Ovary (tissue), 7 donors: ENCODE measurements at regions not wholly inside any gene's neighbourhood (a gene's known extent, or its start where the extent isn't known, plus 50 kb on each side); places are given as distances from the start of the nearest gene placed in this dataset.

Source experiments
- DNase-seq, 5 donors: peaks; one replicate each; pipeline ENCODE4 v3.0.0-alpha.2; 2019 to 2020
- H3K27ac ChIP-seq, 2 donors: fragments of 200-600 bp; one replicate each; pipeline versions ENCODE4 v1.5.1 to v1.8.0; 2019 to 2022
- H3K27me3 ChIP-seq: fragments of 200-600 bp; one replicate; pipeline ENCODE4 v1.8.0; 2022
- H3K36me3 ChIP-seq: fragments of 200-600 bp; sonication (generic); one replicate; pipeline ENCODE4 v1.5.1; 2019
- H3K4me1 ChIP-seq: one replicate; pipeline ENCODE4 v1.8.1; 2013; ENCODE audit warnings: mild to moderate bottlenecking, moderate library complexity; ENCODE audit not compliant: insufficient read depth
- H3K4me3 ChIP-seq: fragments of 200-600 bp; sonication (generic); one replicate; pipeline ENCODE4 v1.5.1; 2017
- H3K9me3 ChIP-seq, 2 donors: fragments of 200-600 bp in 1 of 2; sonication (generic) in 1 of 2; one replicate each; pipeline versions ENCODE4 v1.5.1 to v1.8.1; 2013 to 2019; ENCODE audit warnings: mild to moderate bottlenecking in 1 of 2, moderate library complexity in 1 of 2
- EP300 ChIP-seq: sonication (generic); formaldehyde crosslinking; IDR thresholded peaks from one replicate; pipeline ENCODE4 v1.6.1; 2017; ENCODE audit warnings: antibody characterized with exemption
- POLR2A ChIP-seq: fragments of 450-650 bp; IDR thresholded peaks from one replicate; pipeline ENCODE4 v1.6.1; 2017; ENCODE audit warnings: antibody characterized with exemption, mild to moderate bottlenecking, moderate library complexity
- WGBS, 3 donors: extraction: QIAGEN DNeasy Blood & Tissue Kit in 1 of 3; methylation state at CpG; one replicate each; pipeline versions ENCODE4 v1.1.5 to v1.1.7; 2013 to 2017; 5-methylcytosine and 5-hydroxymethylcytosine counted together
- intact Hi-C, 4 donors: fragments of 100-400 bp; cut with DNase I; formaldehyde crosslinking; loops; one replicate each; pipeline versions ENCODE4 v1.11.0 to v1.15.1; 2022 to 2023
- TF ChIP-seq, protein P1 (sequence below), 3 donors: fragments of 450-650 bp in 2 of 3; fragments of 200-600 bp in 1 of 3; IDR thresholded peaks; one replicate each; pipeline versions ENCODE4 v1.5.1 to v1.8.0; 2016 to 2022; ENCODE audit warnings: antibody characterized with exemption in 3 of 3, mild to moderate bottlenecking in 1 of 3
- donor health status: DM: no; HTN: no; CAD: no; lungs with moderate emphysema.
- donor health status: DM: no; HTN: no; CAD: no.
- donor health status: Bipolar disorder and iron deficiency.
- donor health status: DM: no; HTN: no; CAD: no.
- donor health status: DM: yes; HTN: yes; CAD: no.

DNA sequence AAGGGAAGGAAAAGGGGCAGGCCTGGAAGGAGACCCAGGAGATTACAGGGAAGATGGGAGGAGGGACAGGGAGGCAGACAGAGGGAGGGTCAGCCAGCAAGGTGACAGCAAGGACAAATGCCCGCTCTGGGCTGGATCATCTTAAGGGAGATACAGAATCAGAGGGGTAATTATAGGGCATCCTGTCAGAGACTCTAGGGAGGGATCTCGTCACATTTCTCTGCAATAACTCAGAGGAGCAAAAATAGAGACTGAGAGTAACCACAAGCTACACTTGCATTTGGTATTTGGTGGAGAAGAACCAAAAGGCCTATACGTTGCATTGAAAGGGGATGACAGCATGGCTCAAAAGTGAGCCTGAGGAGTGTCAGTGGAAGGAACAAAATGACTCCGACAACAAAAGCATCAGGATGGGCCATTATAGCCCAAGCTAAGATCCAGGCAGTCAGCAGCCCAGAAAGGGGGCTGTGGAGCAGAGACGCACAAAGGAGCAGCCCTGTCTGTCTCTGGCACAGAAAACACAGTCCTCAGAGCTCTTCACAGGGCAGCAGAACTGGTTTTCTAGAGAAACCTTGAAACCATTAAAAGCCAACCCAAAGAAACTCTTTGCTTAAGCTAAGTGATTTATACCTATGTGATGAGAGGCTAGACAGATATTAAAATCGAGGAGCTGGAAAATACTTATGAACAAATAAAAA, 430.2 kb upstream of the VSTM2A start:
- intact Hi-C loops = no loop called here

DNA sequence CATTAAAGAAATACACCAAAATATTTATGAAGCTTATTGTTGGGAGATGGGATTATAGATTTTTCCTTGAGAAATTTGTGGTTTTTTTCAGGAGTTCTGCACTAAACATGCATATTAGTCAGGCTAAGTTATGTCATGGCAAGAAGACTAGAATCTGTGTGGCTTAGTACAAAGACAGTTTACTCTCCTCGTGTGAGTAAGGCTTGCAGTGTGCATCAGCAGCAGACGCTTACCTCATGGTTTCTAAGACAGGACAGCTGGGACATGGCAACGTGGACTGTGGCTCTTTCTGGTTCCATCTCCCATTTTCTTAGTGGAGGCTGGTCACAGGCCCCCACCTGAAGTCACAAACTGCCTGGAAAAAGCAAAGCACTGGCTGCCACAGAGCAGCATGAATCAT, 429.6 kb upstream of the VSTM2A start:
- intact Hi-C loops = no loop called here

More for the DNA sequence above, 430.2 kb upstream of the VSTM2A start:
- DNase-seq = no peak
- WGBS, 3 donors = 51 to 58% (median 51%) methylated on average over 6 of the region's 6 CpGs
- no peaks in the 10 kb centered on the region for H3K9me3 ChIP-seq
- H3K4me3 ChIP-seq = no peak overlapping the region
- no peaks in the 10 kb centered on the region for H3K27me3 ChIP-seq
- TF ChIP-seq, protein P1, sequence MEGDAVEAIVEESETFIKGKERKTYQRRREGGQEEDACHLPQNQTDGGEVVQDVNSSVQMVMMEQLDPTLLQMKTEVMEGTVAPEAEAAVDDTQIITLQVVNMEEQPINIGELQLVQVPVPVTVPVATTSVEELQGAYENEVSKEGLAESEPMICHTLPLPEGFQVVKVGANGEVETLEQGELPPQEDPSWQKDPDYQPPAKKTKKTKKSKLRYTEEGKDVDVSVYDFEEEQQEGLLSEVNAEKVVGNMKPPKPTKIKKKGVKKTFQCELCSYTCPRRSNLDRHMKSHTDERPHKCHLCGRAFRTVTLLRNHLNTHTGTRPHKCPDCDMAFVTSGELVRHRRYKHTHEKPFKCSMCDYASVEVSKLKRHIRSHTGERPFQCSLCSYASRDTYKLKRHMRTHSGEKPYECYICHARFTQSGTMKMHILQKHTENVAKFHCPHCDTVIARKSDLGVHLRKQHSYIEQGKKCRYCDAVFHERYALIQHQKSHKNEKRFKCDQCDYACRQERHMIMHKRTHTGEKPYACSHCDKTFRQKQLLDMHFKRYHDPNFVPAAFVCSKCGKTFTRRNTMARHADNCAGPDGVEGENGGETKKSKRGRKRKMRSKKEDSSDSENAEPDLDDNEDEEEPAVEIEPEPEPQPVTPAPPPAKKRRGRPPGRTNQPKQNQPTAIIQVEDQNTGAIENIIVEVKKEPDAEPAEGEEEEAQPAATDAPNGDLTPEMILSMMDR (IDR thresholded peaks at IDR 0.05) = no peak
- TF ChIP-seq EP300 (no peak), POLR2A (no peak)
- H3K36me3 ChIP-seq = no peaks in the 10 kb centered on the region
- no peak overlapping the region for H3K27ac ChIP-seq
- H3K4me1 ChIP-seq = no peaks in the 10 kb centered on the region

DNA sequence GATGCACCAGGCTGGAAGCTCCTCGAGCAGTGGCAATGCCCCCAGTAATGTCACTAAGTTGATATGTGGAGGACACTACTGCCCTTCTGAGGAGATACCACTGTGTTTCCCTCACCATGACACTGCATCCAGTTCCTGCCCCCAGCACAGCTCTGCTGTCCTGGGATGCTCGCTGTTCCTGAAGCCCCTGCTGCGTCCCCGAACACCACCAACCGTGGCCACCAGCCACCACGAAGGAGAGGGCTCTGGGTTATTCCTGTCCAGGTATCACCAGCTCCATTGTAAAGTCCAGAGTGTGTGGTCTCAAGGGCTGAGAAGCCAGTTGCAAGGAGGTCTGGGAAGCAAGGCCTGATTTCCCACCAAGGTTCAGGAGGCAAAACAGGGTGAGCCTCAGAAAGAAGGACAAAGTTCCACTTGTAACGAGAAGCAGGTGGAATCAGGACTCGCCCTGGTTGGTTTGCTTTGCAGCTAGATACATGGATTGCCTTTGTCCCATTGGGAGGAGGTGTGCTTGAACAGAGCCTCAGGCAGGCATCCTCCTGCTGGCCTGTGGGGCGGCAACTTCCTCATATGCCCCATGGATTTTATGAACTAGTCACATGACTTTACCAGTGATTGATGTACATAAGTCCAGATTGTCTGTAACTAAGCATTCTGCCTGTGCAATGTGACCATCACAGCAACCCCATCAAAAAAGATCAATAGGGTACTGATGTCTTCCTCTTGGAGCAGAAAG, 427.0 kb upstream of the VSTM2A start:
- no peak for TF ChIP-seq EP300
- 82 to 93% (median 88%) methylated on average over 9 of the region's 9 CpGs for WGBS, 3 donors

More for the DNA sequence above, 429.6 kb upstream of the VSTM2A start:
- Histone ChIP-seq H3K27ac (no peak overlapping the region), H3K36me3 (no peaks in the 10 kb centered on the region), H3K27me3 (no peaks in the 10 kb centered on the region), H3K4me1 (no peaks in the 10 kb centered on the region), H3K4me3 (no peak overlapping the region), H3K9me3 (no peaks in the 10 kb centered on the region)
- DNase-seq = no peak
- 21 to 34% (median 25%) methylated on average over 3 of the region's 3 CpGs for WGBS, 3 donors
- no peak for TF ChIP-seq POLR2A
- no peak for TF ChIP-seq EP300
- TF ChIP-seq, protein P1 (IDR thresholded peaks at IDR 0.05) = no peak

DNA sequence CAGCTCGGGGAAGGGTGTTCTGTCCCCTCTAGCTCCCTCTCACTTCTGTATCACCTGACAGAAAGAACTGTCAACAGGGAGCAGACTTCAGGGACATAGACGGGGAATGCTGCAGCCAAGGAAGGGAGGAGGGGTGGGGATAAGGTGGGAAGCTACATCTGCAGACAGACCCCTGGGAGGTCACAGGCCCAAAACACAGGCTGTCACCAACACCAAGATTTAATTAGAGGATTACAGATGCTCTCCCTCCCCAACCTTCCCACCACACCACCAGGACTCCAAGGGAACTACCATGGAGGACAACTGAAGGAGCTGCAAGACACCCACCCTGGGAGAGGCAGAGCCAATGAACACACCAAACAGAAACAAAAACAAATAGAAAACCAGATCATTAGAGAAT, 425.2 kb upstream of the VSTM2A start:
- intact Hi-C loops = no loop called here
- Histone ChIP-seq H3K36me3 (no peaks in the 10 kb centered on the region), H3K9me3 (no peaks in the 10 kb centered on the region), H3K4me1 (no peaks in the 10 kb centered on the region), H3K4me3 (no peak overlapping the region), H3K27ac (no peak overlapping the region), H3K27me3 (no peaks in the 10 kb centered on the region)
- no peak for DNase-seq
- WGBS, 3 donors = 41 to 59% (median 43%) methylated on average over 2 of the region's 2 CpGs
- TF ChIP-seq, protein P1 (IDR thresholded peaks at IDR 0.05) = no peak
- TF ChIP-seq POLR2A (no peak), EP300 (no peak)

More for the DNA sequence above, 427.0 kb upstream of the VSTM2A start:
- intact Hi-C loops = no loop called here
- H3K27ac ChIP-seq = no peak overlapping the region
- H3K4me1 ChIP-seq = no peaks in the 10 kb centered on the region
- H3K36me3 ChIP-seq = no peaks in the 10 kb centered on the region
- H3K27me3 ChIP-seq = no peaks in the 10 kb centered on the region
- no peak for DNase-seq
- no peaks in the 10 kb centered on the region for H3K9me3 ChIP-seq
- no peak overlapping the region for H3K4me3 ChIP-seq

DNA sequence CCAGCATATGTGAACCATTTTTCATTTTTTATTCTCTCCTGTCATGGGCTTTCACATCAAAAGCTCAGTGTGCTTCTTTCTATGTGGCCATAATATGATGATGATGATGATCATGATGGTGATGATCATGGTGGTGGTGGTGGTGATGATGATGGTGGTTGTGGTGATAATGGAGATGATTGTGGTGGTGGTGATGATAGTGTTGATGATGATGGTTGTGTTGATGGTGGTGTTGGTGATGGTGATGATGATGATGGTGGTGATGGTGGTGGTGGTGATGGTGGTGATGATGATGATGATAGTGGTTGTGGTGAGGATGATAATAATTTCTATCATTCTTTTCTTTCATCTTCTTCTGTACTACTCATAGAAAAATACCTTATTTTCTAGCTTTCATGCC, 413.1 kb upstream of the VSTM2A start:
- H3K4me3 ChIP-seq = no peak overlapping the region
- H3K27me3 ChIP-seq = no peaks in the 10 kb centered on the region
- TF ChIP-seq POLR2A (no peak), EP300 (no peak)
- TF ChIP-seq, protein P1 (IDR thresholded peaks at IDR 0.05) = no peak
- H3K4me1 ChIP-seq = no peaks in the 10 kb centered on the region
- no peak for DNase-seq
- no peaks in the 10 kb centered on the region for H3K36me3 ChIP-seq
- H3K9me3 ChIP-seq = no peaks in the 10 kb centered on the region
- intact Hi-C loops = no loop called here
- no peak overlapping the region for H3K27ac ChIP-seq
